AG09319 (cell line): ENCODE measurements at regions not wholly inside any gene's neighbourhood (a gene's known extent, or its start where the extent isn't known, plus 50 kb on each side); places are given as distances from the start of the nearest gene placed in this dataset.

Source experiments
- DNase-seq: peaks from one replicate; pipeline ENCODE4 v3.0.0-alpha.2; 2010; ENCODE audit warnings: low read depth; ENCODE audit errors: extremely low read depth
- CTCF ChIP-seq: IDR thresholded peaks from 2 replicates; pipeline ENCODE4 v1.5.1; 2011; ENCODE audit warnings: low read depth, mild to moderate bottlenecking, inconsistent platforms, low read length, moderate library complexity

GRCh38 chr3:146838221-146838620 lies 233.1 kb upstream of the PLSCR5 start:
- no peak for TF ChIP-seq CTCF
- DNase-seq = no peak

- TF ChIP-seq CTCF = no peak
- DNase-seq = no peak
Observed at GRCh38 chr3:146834917-146835316, 229.8 kb upstream of the PLSCR5 start.

- no peak for TF ChIP-seq CTCF
- no peak for DNase-seq
Observed at GRCh38 chr3:146832857-146833458, 227.8 kb upstream of the PLSCR5 start.

GRCh38 chr3:146831659-146832058 lies 226.5 kb upstream of the PLSCR5 start:
- no peak for TF ChIP-seq CTCF
- DNase-seq = no peak

- TF ChIP-seq CTCF = no peak
- DNase-seq = no peak
Observed at GRCh38 chr3:146830231-146830630, 225.1 kb upstream of the PLSCR5 start.

- TF ChIP-seq CTCF = no peak
- DNase-seq = no peak
Observed at GRCh38 chr3:146827836-146828235, 222.7 kb upstream of the PLSCR5 start.

GRCh38 chr3:146823622-146824021 lies 218.5 kb upstream of the PLSCR5 start:
- TF ChIP-seq CTCF = no peak
- DNase-seq = no peak
